H1 (cell line): ENCODE measurements at regions not wholly inside any gene's neighbourhood (a gene's known extent, or its start where the extent isn't known, plus 50 kb on each side); places are given as distances from the start of the nearest gene placed in this dataset.

ENCODE experiments used
- ATF3 ChIP-seq: IDR thresholded peaks from 2 replicates; pipeline ENCODE4 v1.6.1; 2011; ENCODE audit warnings: low read depth, mild to moderate bottlenecking, low read length; ENCODE audit not compliant: insufficient read depth
- KDM5A ChIP-seq: fragments of 200-600 bp; IDR thresholded peaks from 2 replicates; pipeline ENCODE4 v1.7.1; 2012; ENCODE audit warnings: mild to moderate bottlenecking, low read length, inconsistent platforms, mixed read lengths
- NRF1 ChIP-seq: IDR thresholded peaks from 2 replicates; pipeline ENCODE4 v1.6.1; 2011; ENCODE audit warnings: mild to moderate bottlenecking, low read depth, low read length, improper control_type of control experiment
- SP2 ChIP-seq: IDR thresholded peaks from 2 replicates; pipeline ENCODE4 v1.6.1; 2012; ENCODE audit warnings: mild to moderate bottlenecking, low read length, inconsistent platforms
- TCF12 ChIP-seq: IDR thresholded peaks from 2 replicates; pipeline ENCODE4 v1.6.1; 2011; ENCODE audit warnings: low read depth, mild to moderate bottlenecking, low read length

- no peak for TF ChIP-seq TCF12
- no peak for TF ChIP-seq SP2
- no peak for TF ChIP-seq NRF1
- TF ChIP-seq KDM5A: no peak
- TF ChIP-seq ATF3: no peak
These were observed 364.6 kb downstream of the ADGRL2 start (continued) for GRCh38 chr1:82165304-82165703.
